Mammary epithelial cell (primary cell): ENCODE measurements at regions not wholly inside any gene's neighbourhood (a gene's known extent, or its start where the extent isn't known, plus 50 kb on each side); places are given as distances from the start of the nearest gene placed in this dataset.

Experiments
- CTCF ChIP-seq, 2 donors: IDR thresholded peaks in 1 of 2; conservative IDR thresholded peaks in 1 of 2; 2 replicates each; pipeline ENCODE4 v1.5.1; 2011 to 2012; ENCODE audit warnings: inconsistent platforms in 2 of 2, low read length in 2 of 2, mild to moderate bottlenecking in 2 of 2, control low read depth in 1 of 2, low read depth in 1 of 2; ENCODE audit not compliant: insufficient read depth in 1 of 2; ENCODE audit errors: extremely low read depth in 1 of 2
- EZH2 ChIP-seq: IDR thresholded peaks from 2 replicates; pipeline ENCODE4 v1.6.1; 2012; ENCODE audit warnings: low read length, inconsistent platforms, borderline replicate concordance

- TF ChIP-seq CTCF (conservative IDR thresholded peaks at IDR 0.05 in 1 of 2, IDR thresholded peaks at IDR 0.05 in 1 of 2; ENCODE audit: extremely low read depth in 1 of 2, insufficient read depth in 1 of 2, low read depth in 1 of 2, low read length in 2 of 2): no peak
- no peak for TF ChIP-seq EZH2
Observed at GRCh38 chr2:53567073-53567472, 200.5 kb upstream of the CHAC2 start.
